Thyroid gland (tissue), 4 donors: ENCODE measurements at regions not wholly inside any gene's neighbourhood (a gene's known extent, or its start where the extent isn't known, plus 50 kb on each side); places are given as distances from the start of the nearest gene placed in this dataset.

Experiments
- POLR2A ChIP-seq, 2 donors: fragments of 450-650 bp; IDR thresholded peaks; one replicate each; pipeline ENCODE4 v1.6.1; 2017; ENCODE audit warnings: antibody characterized with exemption in 2 of 2, mild to moderate bottlenecking in 2 of 2, moderate library complexity in 1 of 2
- TF ChIP-seq, protein P1 (sequence below), 6 experiments: fragments of 200-600 bp in 3 of 6; fragments of 450-650 bp in 3 of 6; sonication (generic) in 3 of 6; IDR thresholded peaks; one replicate each; pipeline ENCODE4 v1.5.1; 2016 to 2019; ENCODE audit warnings: antibody characterized with exemption in 6 of 6, mild to moderate bottlenecking in 2 of 6, inconsistent platforms in 1 of 6, moderate library complexity in 1 of 6

DNA sequence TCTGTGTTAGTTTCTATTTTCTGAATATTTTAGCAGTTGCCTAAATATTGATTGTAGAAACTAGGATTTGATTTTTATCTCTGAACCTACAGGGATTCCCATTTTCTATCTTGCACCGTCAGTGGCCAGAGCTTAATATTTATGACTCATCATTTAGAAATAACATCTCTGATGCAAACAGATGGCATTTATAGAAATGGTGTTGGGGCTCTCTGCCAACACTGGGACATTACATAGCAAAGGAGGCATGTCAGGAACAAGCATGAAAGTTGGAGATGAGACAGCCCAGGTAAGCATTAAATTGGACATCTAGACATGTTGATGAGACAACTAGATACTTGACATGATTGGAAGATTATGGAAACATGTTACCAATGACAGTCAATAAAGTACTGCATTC lies 165.3 kb upstream of the SYT4 start:
- no peak for TF ChIP-seq POLR2A (IDR thresholded peaks at IDR 0.05)
- TF ChIP-seq, protein P1, sequence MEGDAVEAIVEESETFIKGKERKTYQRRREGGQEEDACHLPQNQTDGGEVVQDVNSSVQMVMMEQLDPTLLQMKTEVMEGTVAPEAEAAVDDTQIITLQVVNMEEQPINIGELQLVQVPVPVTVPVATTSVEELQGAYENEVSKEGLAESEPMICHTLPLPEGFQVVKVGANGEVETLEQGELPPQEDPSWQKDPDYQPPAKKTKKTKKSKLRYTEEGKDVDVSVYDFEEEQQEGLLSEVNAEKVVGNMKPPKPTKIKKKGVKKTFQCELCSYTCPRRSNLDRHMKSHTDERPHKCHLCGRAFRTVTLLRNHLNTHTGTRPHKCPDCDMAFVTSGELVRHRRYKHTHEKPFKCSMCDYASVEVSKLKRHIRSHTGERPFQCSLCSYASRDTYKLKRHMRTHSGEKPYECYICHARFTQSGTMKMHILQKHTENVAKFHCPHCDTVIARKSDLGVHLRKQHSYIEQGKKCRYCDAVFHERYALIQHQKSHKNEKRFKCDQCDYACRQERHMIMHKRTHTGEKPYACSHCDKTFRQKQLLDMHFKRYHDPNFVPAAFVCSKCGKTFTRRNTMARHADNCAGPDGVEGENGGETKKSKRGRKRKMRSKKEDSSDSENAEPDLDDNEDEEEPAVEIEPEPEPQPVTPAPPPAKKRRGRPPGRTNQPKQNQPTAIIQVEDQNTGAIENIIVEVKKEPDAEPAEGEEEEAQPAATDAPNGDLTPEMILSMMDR (IDR thresholded peaks at IDR 0.05) = no peak
